SK-N-SH (cell line): ENCODE measurements at regions not wholly inside any gene's neighbourhood (a gene's known extent, or its start where the extent isn't known, plus 50 kb on each side); places are given as distances from the start of the nearest gene placed in this dataset.

Experiments used
- ELF1 ChIP-seq: IDR thresholded peaks from 2 replicates; pipeline ENCODE4 v1.4.0; 2012
- MAX ChIP-seq: IDR thresholded peaks from 2 replicates; pipeline ENCODE4 v1.4.0; 2012; ENCODE audit warnings: low read depth
- RCOR1 ChIP-seq: fragments of 150-350 bp; IDR thresholded peaks from 2 replicates; pipeline ENCODE4 v1.6.1; 2017; ENCODE audit warnings: antibody characterized with exemption, low read length
- TF ChIP-seq, protein P1 (sequence below): fragments of 150-350 bp; IDR thresholded peaks from 2 replicates; pipeline ENCODE4 v1.6.1; 2017; ENCODE audit warnings: antibody characterized with exemption, low read length, low read depth, borderline replicate concordance

DNA sequence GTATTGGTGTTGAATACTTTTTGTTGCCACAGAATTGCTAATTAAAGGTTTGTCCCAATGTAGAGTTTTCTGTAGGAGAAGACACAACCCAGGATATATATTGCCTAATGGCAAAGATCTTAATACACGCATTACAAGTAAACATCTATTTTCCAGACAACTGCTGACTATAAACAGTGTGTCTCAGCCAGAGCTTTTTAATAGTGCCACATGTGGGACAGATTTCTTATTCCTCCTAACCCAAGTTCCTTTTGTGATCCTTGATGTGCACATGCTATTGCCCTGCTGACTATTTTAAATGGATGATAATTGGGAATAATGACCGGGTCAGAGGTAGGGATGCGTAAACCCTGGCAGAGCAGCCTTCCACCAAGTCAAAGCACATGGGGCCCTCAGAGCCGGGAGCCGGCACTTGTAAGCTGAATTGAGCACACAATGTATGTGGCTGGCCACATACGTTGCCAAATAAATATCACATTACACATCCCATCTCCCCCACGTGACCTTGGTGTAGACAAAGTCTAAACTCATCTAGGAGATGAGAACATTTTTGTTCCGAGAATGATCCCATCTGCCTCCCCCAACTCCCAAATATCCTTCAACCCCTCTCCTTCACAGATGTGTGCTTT lies 209.8 kb upstream of the NFIA start:
- TF ChIP-seq ELF1: no peak
- TF ChIP-seq MAX: no peak
- TF ChIP-seq, protein P1, sequence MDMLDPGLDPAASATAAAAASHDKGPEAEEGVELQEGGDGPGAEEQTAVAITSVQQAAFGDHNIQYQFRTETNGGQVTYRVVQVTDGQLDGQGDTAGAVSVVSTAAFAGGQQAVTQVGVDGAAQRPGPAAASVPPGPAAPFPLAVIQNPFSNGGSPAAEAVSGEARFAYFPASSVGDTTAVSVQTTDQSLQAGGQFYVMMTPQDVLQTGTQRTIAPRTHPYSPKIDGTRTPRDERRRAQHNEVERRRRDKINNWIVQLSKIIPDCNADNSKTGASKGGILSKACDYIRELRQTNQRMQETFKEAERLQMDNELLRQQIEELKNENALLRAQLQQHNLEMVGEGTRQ: no peak
- no peak for TF ChIP-seq RCOR1
